ENCODE measurements at regions not wholly inside any gene's neighbourhood (a gene's known extent, or its start where the extent isn't known, plus 50 kb on each side); places are given as distances from the start of the nearest gene placed in this dataset.

GRCh38 chr17:83159204-83160049 is 80.0 kb downstream of the METRNL start:
- ChIA-PET POLR2A (no interaction called here), CTCF (interaction anchor here (1.5 kb wide), 1 partner anchor 34 kb away, joined by 3 read pairs; no protein-coding TSS in a partner anchor)
- TF ChIP-seq CTCF (IDR thresholded peaks at IDR 0.05; ENCODE audit: control extremely low read depth, extremely low read depth, low read depth, missing control alignments) = no peak
- DNase-seq (ENCODE audit: extremely low spot score) = no peak

- TF ChIP-seq CTCF (IDR thresholded peaks at IDR 0.05; ENCODE audit: control extremely low read depth, extremely low read depth, low read depth, missing control alignments) = no peak
- CTCF ChIA-PET = interaction anchor here (1.1 to 1.5 kb wide), 2 partner anchors 17 to 35 kb away, joined by 3 to 4 read pairs; no protein-coding TSS in a partner anchor
- POLR2A ChIA-PET = no interaction called here
- DNase-seq (ENCODE audit: extremely low spot score) = no peak
These were observed 81.3 kb downstream of the METRNL start for GRCh38 chr17:83160443-83161297.

GRCh38 chr17:83161298-83162034 is 82.1 kb downstream of the METRNL start:
- no peak for TF ChIP-seq CTCF (IDR thresholded peaks at IDR 0.05; ENCODE audit: control extremely low read depth, extremely low read depth, low read depth, missing control alignments)
- CTCF ChIA-PET = interaction anchor here (1.1 kb wide), 1 partner anchor 16 kb away, joined by 4 read pairs; no protein-coding TSS in a partner anchor
- POLR2A ChIA-PET = no interaction called here
- DNase-seq (ENCODE audit: extremely low spot score) = no peak

- POLR2A ChIA-PET = no interaction called here
These were observed 82.8 kb downstream of the METRNL start for GRCh38 chr17:83162035-83162745.

GRCh38 chr17:83164490-83164889 is 85.1 kb downstream of the METRNL start:
- DNase-seq (ENCODE audit: extremely low spot score) = no peak
- POLR2A ChIA-PET = no interaction called here
- CTCF ChIA-PET = interaction anchor here (1.4 kb wide), 1 partner anchor 15 kb away, joined by 4 read pairs; no protein-coding TSS in a partner anchor
- no peak for TF ChIP-seq CTCF (IDR thresholded peaks at IDR 0.05; ENCODE audit: control extremely low read depth, extremely low read depth, low read depth, missing control alignments)

More at GRCh38 chr17:83162035-83162745, 82.8 kb downstream of the METRNL start:
- no peak for DNase-seq (ENCODE audit: extremely low spot score)
- TF ChIP-seq CTCF (IDR thresholded peaks at IDR 0.05; ENCODE audit: control extremely low read depth, extremely low read depth, low read depth, missing control alignments) = no peak
- CTCF ChIA-PET = no interaction called here

Measured in GM10248 (cell line).